ENCODE measurements at regions not wholly inside any gene's neighbourhood (a gene's known extent, or its start where the extent isn't known, plus 50 kb on each side); places are given as distances from the start of the nearest gene placed in this dataset.

GRCh38 chr1:81635816-81636215 lies 164.9 kb upstream of the ADGRL2 start:
- Mint-ChIP-seq H3K4me3 (ENCODE audit: low read depth) (no peak overlapping the region), H3K4me1 (ENCODE audit: low read depth) (no peaks in the 10 kb centered on the region), H3K27ac (no peak overlapping the region)

GRCh38 chr1:81634294-81634693 lies 166.4 kb upstream of the ADGRL2 start:
- no peak for TF ChIP-seq CTCF (IDR thresholded peaks at IDR 0.05; ENCODE audit: unreplicated experiment)
- no peak for DNase-seq (ENCODE audit: low spot score, unreplicated experiment)
- Mint-ChIP-seq H3K36me3 (ENCODE audit: insufficient read depth) (no peaks in the 10 kb centered on the region), H3K9me3 (ENCODE audit: low read depth) (no peaks in the 10 kb centered on the region), H3K4me3 (ENCODE audit: low read depth) (no peak overlapping the region), H3K4me1 (ENCODE audit: low read depth) (no peaks in the 10 kb centered on the region), H3K27me3 (no peaks in the 10 kb centered on the region), H3K27ac (no peak overlapping the region)

More at GRCh38 chr1:81635816-81636215, 164.9 kb upstream of the ADGRL2 start:
- Mint-ChIP-seq H3K36me3 (ENCODE audit: insufficient read depth) (no peaks in the 10 kb centered on the region), H3K9me3 (ENCODE audit: low read depth) (no peaks in the 10 kb centered on the region), H3K27me3 (no peaks in the 10 kb centered on the region)
- no peak for TF ChIP-seq CTCF (IDR thresholded peaks at IDR 0.05; ENCODE audit: unreplicated experiment)
- no peak for DNase-seq (ENCODE audit: low spot score, unreplicated experiment)

GRCh38 chr1:81619156-81619555 lies 181.6 kb upstream of the ADGRL2 start:
- Mint-ChIP-seq H3K36me3 (ENCODE audit: insufficient read depth) (peaks cover 2% of the 10 kb centered on the region), H3K27me3 (no peaks in the 10 kb centered on the region), H3K4me3 (ENCODE audit: low read depth) (no peak overlapping the region), H3K9me3 (ENCODE audit: low read depth) (peaks cover 16% of the 10 kb centered on the region), H3K4me1 (ENCODE audit: low read depth) (peaks cover 6% of the 10 kb centered on the region), H3K27ac (no peak overlapping the region)
- no peak for TF ChIP-seq CTCF (IDR thresholded peaks at IDR 0.05; ENCODE audit: unreplicated experiment)
- no peak for DNase-seq (ENCODE audit: low spot score, unreplicated experiment)

GRCh38 chr1:81618376-81618775 lies 182.4 kb upstream of the ADGRL2 start:
- peaks cover 2% of the 10 kb centered on the region for H3K36me3 Mint-ChIP-seq (ENCODE audit: insufficient read depth)
- H3K27me3 Mint-ChIP-seq, result no peaks in the 10 kb centered on the region
- H3K27ac Mint-ChIP-seq, result no peak overlapping the region
- H3K9me3 Mint-ChIP-seq (ENCODE audit: low read depth), result peaks cover 16% of the 10 kb centered on the region
- no peak for DNase-seq (ENCODE audit: low spot score, unreplicated experiment)
- no peak overlapping the region for H3K4me3 Mint-ChIP-seq (ENCODE audit: low read depth)
- TF ChIP-seq CTCF (IDR thresholded peaks at IDR 0.05; ENCODE audit: unreplicated experiment), result no peak
- H3K4me1 Mint-ChIP-seq (ENCODE audit: low read depth), result peaks cover 6% of the 10 kb centered on the region

GRCh38 chr1:81617308-81617967 lies 183.3 kb upstream of the ADGRL2 start:
- peaks cover 2% of the 10 kb centered on the region for H3K36me3 Mint-ChIP-seq (ENCODE audit: insufficient read depth)
- no peaks in the 10 kb centered on the region for H3K27me3 Mint-ChIP-seq
- H3K27ac Mint-ChIP-seq, result no peak overlapping the region
- TF ChIP-seq CTCF (IDR thresholded peaks at IDR 0.05; ENCODE audit: unreplicated experiment), result no peak
- no peak overlapping the region for H3K4me3 Mint-ChIP-seq (ENCODE audit: low read depth)
- DNase-seq (ENCODE audit: low spot score, unreplicated experiment), result no peak
- peaks cover 16% of the 10 kb centered on the region for H3K9me3 Mint-ChIP-seq (ENCODE audit: low read depth)
- peaks cover 6% of the 10 kb centered on the region for H3K4me1 Mint-ChIP-seq (ENCODE audit: low read depth)
